Osteoblast (primary cell): ENCODE measurements at regions not wholly inside any gene's neighbourhood (a gene's known extent, or its start where the extent isn't known, plus 50 kb on each side); places are given as distances from the start of the nearest gene placed in this dataset.

Experiments
- DNase-seq: peaks from one replicate; pipeline ENCODE4 v3.0.0; 2011; ENCODE audit warnings: low spot score, mixed read lengths; ENCODE audit not compliant: insufficient read length; ENCODE audit errors: missing footprints
- H2AFZ ChIP-seq: 2 replicates; pipeline ENCODE4 v1.6.0; 2011; ENCODE audit warnings: mild to moderate bottlenecking, low read length
- H3K27ac ChIP-seq: 2 replicates; pipeline ENCODE4 v1.5.1; 2011; ENCODE audit warnings: mild to moderate bottlenecking, low read depth, low read length, moderate library complexity
- H3K27me3 ChIP-seq: 2 replicates; pipeline ENCODE4 v1.6.0; 2012; ENCODE audit warnings: mild to moderate bottlenecking, control low read depth, inconsistent platforms, low read length, moderate library complexity; ENCODE audit not compliant: insufficient read depth
- H3K36me3 ChIP-seq: 2 replicates; pipeline ENCODE4 v1.5.1; 2011; ENCODE audit warnings: mild to moderate bottlenecking, low read length, control low read depth, moderate library complexity; ENCODE audit not compliant: insufficient read depth
- H3K4me1 ChIP-seq: 2 replicates; pipeline ENCODE4 v1.5.1; 2011; ENCODE audit warnings: mild to moderate bottlenecking, low read length, control low read depth, moderate library complexity; ENCODE audit not compliant: insufficient read depth
- H3K4me2 ChIP-seq: 2 replicates; pipeline ENCODE4 v1.6.0; 2011; ENCODE audit warnings: mild to moderate bottlenecking, low read length; ENCODE audit not compliant: insufficient read depth
- H3K4me3 ChIP-seq: fragments of 200-600 bp; sonication (generic); 3 replicates; pipeline ENCODE4 v1.5.1; 2012; ENCODE audit warnings: mild to moderate bottlenecking, low read length, inconsistent platforms; ENCODE audit not compliant: insufficient read depth
- H3K79me2 ChIP-seq: 2 replicates; pipeline ENCODE4 v1.6.0; 2012; ENCODE audit warnings: mild to moderate bottlenecking, low read length, control low read depth, inconsistent platforms; ENCODE audit not compliant: insufficient read depth
- H3K9me3 ChIP-seq: 2 replicates; pipeline ENCODE4 v1.5.1; 2011; ENCODE audit warnings: low read depth, low read length, control low read depth
- H4K20me1 ChIP-seq: 2 replicates; pipeline ENCODE4 v1.6.0; 2012; ENCODE audit warnings: mild to moderate bottlenecking, low read length, control low read depth; ENCODE audit not compliant: insufficient read depth
- CTCF ChIP-seq: IDR thresholded peaks from 2 replicates; pipeline ENCODE4 v1.5.1; 2011; ENCODE audit warnings: mild to moderate bottlenecking, low read depth, low read length, moderate library complexity; ENCODE audit errors: extremely low read depth

- Histone ChIP-seq H3K27ac (peak overlapping the region; percentile 97), H4K20me1 (no peaks in the 10 kb centered on the region), H3K9me3 (no peaks in the 10 kb centered on the region), H3K27me3 (no peaks in the 10 kb centered on the region), H3K4me3 (no peak overlapping the region), H3K4me2 (no peak overlapping the region), H3K79me2 (no peaks in the 10 kb centered on the region), H2AFZ (peak overlapping the region; percentile 5), H3K36me3 (no peaks in the 10 kb centered on the region), H3K4me1 (peaks cover 33% of the 10 kb centered on the region)
- no peak for DNase-seq
- no peak for TF ChIP-seq CTCF
Measured at GRCh38 chr1:234989479-234990327, 138.9 kb downstream of the TOMM20 start.

- no peak for TF ChIP-seq CTCF
- H3K27ac ChIP-seq: peak overlapping the region; percentile 97
Measured at GRCh38 chr1:234989019-234989418, 139.6 kb downstream of the TOMM20 start.

GRCh38 chr1:234988536-234988935, 140.1 kb downstream of the TOMM20 start:
- peaks cover 43% of the 10 kb centered on the region for H3K4me1 ChIP-seq
- no peak for TF ChIP-seq CTCF
- no peak overlapping the region for H3K4me3 ChIP-seq
- H3K9me3 ChIP-seq: no peaks in the 10 kb centered on the region
- H3K4me2 ChIP-seq: no peak overlapping the region
- no peaks in the 10 kb centered on the region for H3K27me3 ChIP-seq
- no peak for DNase-seq
- no peak overlapping the region for H2AFZ ChIP-seq
- H3K36me3 ChIP-seq: no peaks in the 10 kb centered on the region
- H3K27ac ChIP-seq: peak overlapping the region; percentile 97
- no peaks in the 10 kb centered on the region for H3K79me2 ChIP-seq
- H4K20me1 ChIP-seq: no peaks in the 10 kb centered on the region

More at GRCh38 chr1:234989019-234989418, 139.6 kb downstream of the TOMM20 start:
- Histone ChIP-seq H3K79me2 (no peaks in the 10 kb centered on the region), H3K9me3 (no peaks in the 10 kb centered on the region), H3K27me3 (no peaks in the 10 kb centered on the region), H3K36me3 (no peaks in the 10 kb centered on the region), H3K4me1 (peaks cover 38% of the 10 kb centered on the region), H3K4me2 (no peak overlapping the region), H4K20me1 (no peaks in the 10 kb centered on the region), H2AFZ (peak overlapping the region; percentile 5), H3K4me3 (no peak overlapping the region)
- DNase-seq: no peak

GRCh38 chr1:234988155-234988517, 140.5 kb downstream of the TOMM20 start:
- Histone ChIP-seq H3K27ac (peak overlapping the region; percentile 97), H3K27me3 (no peaks in the 10 kb centered on the region), H4K20me1 (no peaks in the 10 kb centered on the region), H3K79me2 (no peaks in the 10 kb centered on the region), H3K4me2 (no peak overlapping the region), H2AFZ (no peak overlapping the region), H3K36me3 (no peaks in the 10 kb centered on the region), H3K4me3 (no peak overlapping the region), H3K4me1 (peaks cover 44% of the 10 kb centered on the region), H3K9me3 (no peaks in the 10 kb centered on the region)
- no peak for DNase-seq
- no peak for TF ChIP-seq CTCF
